H1 (cell line): ENCODE measurements at regions not wholly inside any gene's neighbourhood (a gene's known extent, or its start where the extent isn't known, plus 50 kb on each side); places are given as distances from the start of the nearest gene placed in this dataset.

ENCODE experiments used
- CTCF ChIP-seq, 3 experiments: IDR thresholded peaks; 1 replicate in 2 of 3; 2 replicates in 1 of 3; pipeline versions ENCODE4 v1.5.1 to v1.6.1; 2011; ENCODE audit warnings: low read length in 3 of 3, mild to moderate bottlenecking in 3 of 3, inconsistent platforms in 2 of 3, low read depth in 1 of 3, moderate library complexity in 1 of 3; ENCODE audit not compliant: insufficient read depth in 1 of 3; ENCODE audit errors: control extremely low read depth in 1 of 3
- EP300 ChIP-seq, 2 experiments: IDR thresholded peaks; 1 replicate in 1 of 2; 2 replicates in 1 of 2; pipeline ENCODE4 v1.6.1; 2011 to 2012; ENCODE audit warnings: low read depth in 2 of 2, low read length in 2 of 2, mild to moderate bottlenecking in 2 of 2, borderline replicate concordance in 1 of 2, inconsistent platforms in 1 of 2, moderate library complexity in 1 of 2
- EZH2 ChIP-seq: fragments of 200-600 bp; sonication (generic); IDR thresholded peaks from 2 replicates; pipeline ENCODE4 v1.7.1; 2012; ENCODE audit warnings: low read depth, mild to moderate bottlenecking, moderate library complexity, low read length, inconsistent platforms; ENCODE audit not compliant: severe bottlenecking
- POLR2A ChIP-seq, 2 experiments: IDR thresholded peaks; 1 replicate in 1 of 2; 2 replicates in 1 of 2; pipeline ENCODE4 v1.6.1; 2011; ENCODE audit warnings: low read depth in 2 of 2, low read length in 2 of 2, mild to moderate bottlenecking in 2 of 2; ENCODE audit errors: control extremely low read depth in 1 of 2
- SIN3A ChIP-seq, 2 experiments: IDR thresholded peaks in 1 of 2; conservative IDR thresholded peaks in 1 of 2; 2 replicates each; pipeline ENCODE4 v1.6.1; 2011 to 2012; ENCODE audit warnings: low read length in 2 of 2, improper control_type of control experiment in 1 of 2, low read depth in 1 of 2, mild to moderate bottlenecking in 1 of 2

- TF ChIP-seq CTCF (IDR thresholded peaks at IDR 0.05; ENCODE audit: control extremely low read depth in 1 of 3, insufficient read depth in 1 of 3, low read depth in 1 of 3, low read length in 3 of 3) (no peak), EZH2 (no peak), EP300 (IDR thresholded peaks at IDR 0.05; ENCODE audit: borderline replicate concordance in 1 of 2, low read depth in 2 of 2, low read length in 2 of 2) (no peak), SIN3A (conservative IDR thresholded peaks at IDR 0.05 in 1 of 2, IDR thresholded peaks at IDR 0.05 in 1 of 2; ENCODE audit: low read depth in 1 of 2, low read length in 2 of 2) (no peak), POLR2A (IDR thresholded peaks at IDR 0.05; ENCODE audit: control extremely low read depth in 1 of 2, low read depth in 2 of 2, low read length in 2 of 2) (no peak)
Measured at GRCh38 chr13:29648760-29649159, 53.3 kb upstream of the SLC7A1 start.
